Fibroblast of pulmonary artery (primary cell): ENCODE measurements at regions not wholly inside any gene's neighbourhood (a gene's known extent, or its start where the extent isn't known, plus 50 kb on each side); places are given as distances from the start of the nearest gene placed in this dataset.

ENCODE experiments used
- DNase-seq: peaks from one replicate; pipeline ENCODE4 v3.0.0-alpha.2; 2010; ENCODE audit warnings: low read depth
- H3K4me3 ChIP-seq: replicated peaks from 2 replicates; pipeline ENCODE4 v1.5.1; 2011; ENCODE audit warnings: low read depth, mild to moderate bottlenecking, control low read depth, low read length, moderate library complexity
- TF ChIP-seq, protein P1 (sequence below): IDR thresholded peaks from 2 replicates; pipeline ENCODE4 v1.5.1; 2011; ENCODE audit warnings: mild to moderate bottlenecking, control low read depth, low read length, inconsistent platforms; ENCODE audit errors: missing control alignments

DNA sequence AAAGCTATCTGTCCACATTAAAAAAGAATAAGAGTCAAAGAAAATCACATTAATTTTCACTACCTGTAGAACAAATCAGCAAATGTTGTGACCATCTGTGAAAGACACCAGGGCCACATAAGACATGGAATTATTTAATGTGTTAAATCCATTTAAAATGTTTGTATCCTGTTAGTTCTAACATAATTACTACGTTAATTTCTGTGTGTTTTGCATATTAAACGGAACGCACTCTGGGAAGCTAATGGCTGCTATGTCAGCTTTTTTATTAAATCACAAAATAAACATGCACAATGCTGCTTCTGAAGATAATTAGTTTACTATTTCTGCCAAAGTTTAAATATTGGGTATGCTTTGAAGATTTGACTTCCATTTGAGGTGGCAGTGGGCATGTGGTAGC is 1061.2 kb downstream of the CDH11 start:
- no peak overlapping the region for H3K4me3 ChIP-seq
- TF ChIP-seq, protein P1, sequence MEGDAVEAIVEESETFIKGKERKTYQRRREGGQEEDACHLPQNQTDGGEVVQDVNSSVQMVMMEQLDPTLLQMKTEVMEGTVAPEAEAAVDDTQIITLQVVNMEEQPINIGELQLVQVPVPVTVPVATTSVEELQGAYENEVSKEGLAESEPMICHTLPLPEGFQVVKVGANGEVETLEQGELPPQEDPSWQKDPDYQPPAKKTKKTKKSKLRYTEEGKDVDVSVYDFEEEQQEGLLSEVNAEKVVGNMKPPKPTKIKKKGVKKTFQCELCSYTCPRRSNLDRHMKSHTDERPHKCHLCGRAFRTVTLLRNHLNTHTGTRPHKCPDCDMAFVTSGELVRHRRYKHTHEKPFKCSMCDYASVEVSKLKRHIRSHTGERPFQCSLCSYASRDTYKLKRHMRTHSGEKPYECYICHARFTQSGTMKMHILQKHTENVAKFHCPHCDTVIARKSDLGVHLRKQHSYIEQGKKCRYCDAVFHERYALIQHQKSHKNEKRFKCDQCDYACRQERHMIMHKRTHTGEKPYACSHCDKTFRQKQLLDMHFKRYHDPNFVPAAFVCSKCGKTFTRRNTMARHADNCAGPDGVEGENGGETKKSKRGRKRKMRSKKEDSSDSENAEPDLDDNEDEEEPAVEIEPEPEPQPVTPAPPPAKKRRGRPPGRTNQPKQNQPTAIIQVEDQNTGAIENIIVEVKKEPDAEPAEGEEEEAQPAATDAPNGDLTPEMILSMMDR, result no peak
- DNase-seq, result no peak

DNA sequence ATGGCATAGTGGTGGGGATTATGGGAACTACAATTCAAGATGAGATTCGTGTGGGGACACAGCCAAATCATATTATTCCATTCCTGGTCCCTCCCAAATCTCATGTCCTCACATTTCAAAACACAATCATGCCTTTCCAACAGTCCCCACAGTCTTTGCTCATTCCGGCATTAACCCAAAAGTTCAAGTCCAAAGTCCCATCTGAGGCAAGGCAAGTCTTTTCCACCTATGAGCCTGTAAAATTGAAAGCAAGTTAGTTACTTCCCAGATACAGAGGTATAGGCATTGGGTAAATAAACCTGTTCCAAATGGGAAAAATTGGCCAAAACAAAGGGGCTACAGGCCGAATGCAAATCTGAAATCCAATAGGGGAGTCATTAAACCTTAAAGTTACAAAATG is 1063.2 kb downstream of the CDH11 start:
- DNase-seq, result no peak
- no peak overlapping the region for H3K4me3 ChIP-seq
- TF ChIP-seq, protein P1, result no peak

DNA sequence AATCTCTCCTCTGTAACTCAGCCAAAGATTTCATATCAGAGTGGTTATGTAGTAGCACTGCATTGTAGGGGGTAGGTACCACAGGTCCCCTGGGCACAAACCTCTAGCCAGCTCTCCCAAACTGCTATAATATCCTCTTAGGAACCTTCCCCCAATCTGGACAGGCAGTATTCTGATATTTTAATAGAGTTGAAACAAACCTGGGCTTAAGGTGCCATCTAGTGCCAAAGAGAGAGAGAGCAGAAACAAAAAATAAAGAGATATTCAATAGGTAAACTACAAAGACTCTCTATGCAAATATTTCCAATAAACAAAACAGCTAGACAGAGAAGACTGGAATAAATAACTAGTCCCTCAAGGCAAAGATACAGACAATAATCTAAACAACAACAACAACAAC is 1070.0 kb downstream of the CDH11 start:
- TF ChIP-seq, protein P1, result peak; percentile 52
- no peak overlapping the region for H3K4me3 ChIP-seq
- peak; percentile 55 for DNase-seq

DNA sequence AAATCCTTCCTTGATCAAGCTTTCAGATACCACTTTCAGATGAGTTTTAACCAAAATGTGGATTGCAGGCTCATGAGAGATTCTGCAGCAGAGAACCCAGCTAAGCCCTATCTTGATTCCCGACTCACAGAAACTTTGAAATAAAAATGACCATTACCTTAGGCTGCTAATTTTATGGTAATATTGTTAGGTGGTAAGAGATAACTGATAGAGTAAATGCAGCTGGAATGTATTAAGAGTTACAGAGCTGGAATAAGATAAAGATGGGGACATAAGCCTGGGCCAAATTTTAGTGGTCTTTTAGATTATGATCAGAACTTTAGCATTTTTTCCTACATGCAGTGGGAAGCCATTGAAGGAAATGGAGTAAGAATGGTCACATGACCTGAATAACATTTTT is 1074.0 kb downstream of the CDH11 start:
- H3K4me3 ChIP-seq, result no peak overlapping the region
- DNase-seq, result no peak
- TF ChIP-seq, protein P1, result no peak

DNA sequence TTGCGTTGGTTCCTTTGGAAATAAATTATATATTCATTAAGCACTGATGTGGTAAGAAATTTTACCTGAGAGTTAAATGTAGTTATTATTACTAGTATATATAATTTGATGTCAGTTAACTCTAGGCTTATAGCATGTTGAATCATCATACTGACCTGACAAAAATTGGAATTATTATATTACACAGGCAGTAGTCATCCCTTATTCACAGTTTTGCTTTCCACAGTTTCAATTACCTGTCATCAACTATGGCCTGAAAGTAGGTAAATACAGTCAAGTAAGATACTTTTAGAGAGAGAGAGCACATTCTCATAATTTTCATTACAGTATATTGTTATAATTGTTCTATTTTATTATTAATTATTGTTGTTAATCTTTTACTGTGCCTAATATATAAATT is 1074.7 kb downstream of the CDH11 start:
- no peak for DNase-seq
- no peak overlapping the region for H3K4me3 ChIP-seq
- TF ChIP-seq, protein P1, result no peak

DNA sequence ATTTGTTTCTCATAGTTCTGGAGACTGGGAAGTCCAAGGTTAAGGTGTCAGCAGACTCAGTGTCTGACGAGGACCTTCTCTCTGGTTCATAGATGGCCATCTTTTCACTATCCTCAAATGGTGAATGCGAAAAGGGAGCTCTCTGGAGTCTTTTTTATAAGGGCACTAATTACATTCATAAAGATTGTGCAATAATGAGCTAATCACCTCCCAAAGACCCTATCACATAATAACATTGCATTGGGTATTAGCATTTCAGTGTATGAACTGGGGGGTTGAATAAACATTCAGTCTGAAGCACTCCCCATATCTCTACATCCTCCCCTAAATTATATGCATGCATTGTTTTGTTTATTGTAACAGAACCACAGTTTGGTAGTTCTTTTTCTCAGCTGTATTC is 1086.5 kb downstream of the CDH11 start:
- TF ChIP-seq, protein P1, result no peak
- no peak overlapping the region for H3K4me3 ChIP-seq
- DNase-seq, result no peak

DNA sequence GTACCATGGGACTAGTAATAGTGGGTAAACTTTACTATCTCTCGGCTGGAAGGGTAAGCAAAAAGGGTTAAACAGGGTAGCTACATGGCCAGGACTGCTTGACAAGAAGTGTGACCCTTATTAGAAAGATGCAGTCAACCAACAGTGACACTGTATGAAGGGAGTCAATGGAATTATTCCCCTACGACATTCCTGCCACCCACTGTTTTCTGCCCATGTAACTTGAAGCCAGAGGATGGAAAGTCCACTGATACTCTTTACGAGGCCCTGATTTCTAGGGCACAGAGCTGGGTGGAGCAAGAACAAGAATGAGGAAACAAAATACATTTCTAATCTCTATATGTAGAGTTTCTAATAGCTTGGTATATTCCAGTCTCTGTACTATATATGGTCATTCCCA is 1102.5 kb downstream of the CDH11 start:
- H3K4me3 ChIP-seq, result no peak overlapping the region
- TF ChIP-seq, protein P1, result no peak
- no peak for DNase-seq
